ENCODE measurements at regions not wholly inside any gene's neighbourhood (a gene's known extent, or its start where the extent isn't known, plus 50 kb on each side); places are given as distances from the start of the nearest gene placed in this dataset.

DNA sequence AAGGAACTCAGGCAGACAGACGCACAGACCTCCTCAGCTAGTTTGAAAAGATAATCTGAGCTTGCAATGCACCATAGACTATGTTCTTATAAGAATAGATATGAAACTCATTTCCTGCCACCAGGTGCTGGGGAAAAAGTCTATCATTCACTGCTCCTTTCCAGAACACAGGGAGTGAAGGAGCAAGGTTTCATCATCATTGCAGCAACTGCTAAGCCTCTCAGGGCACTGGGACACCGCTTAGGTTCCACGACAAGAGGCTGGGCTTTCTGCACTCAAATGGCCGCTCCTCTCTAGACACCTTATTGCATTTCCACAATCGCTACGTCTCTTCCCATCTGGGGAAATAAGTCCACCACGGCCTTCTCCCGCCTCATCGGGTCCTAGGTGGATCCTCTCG, 418.5 kb upstream of the JARID2 start:
- TF ChIP-seq YY1 (tag by site-specific recombination; IDR thresholded peaks at IDR 0.05): no peak
- no peak for TF ChIP-seq MEIS1 (CRISPR knock-in tag; IDR thresholded peaks at IDR 0.05; ENCODE audit: borderline replicate concordance)
